IMR-90 (cell line): ENCODE measurements at regions not wholly inside any gene's neighbourhood (a gene's known extent, or its start where the extent isn't known, plus 50 kb on each side); places are given as distances from the start of the nearest gene placed in this dataset.

Source experiments
- ATAC-seq: fragments of 200-7000 bp; cut with Tn5 transposase; 2 replicates; pipeline ENCODE4 v1.9.1; 2020; ENCODE audit warnings: low read depth, mild to moderate bottlenecking, moderate library complexity
- BruUV-seq: library from RNA; stranded (reverse); fragments of 400-500 nt; replicated peaks from 2 replicates; lab custom pipeline; 2021; lab: Mats Ljungman, UMichigan
- CTCF ChIA-PET: fragments of 300-600 bp; formaldehyde crosslinking; extraction: SDS; loops from one replicate; lab custom pipeline; 2021; ENCODE audit warnings: antibody characterized with exemption; lab: Yijun Ruan, JAX
- POLR2A ChIA-PET: fragments of 300-600 bp; sonication (Branson Sonifier 250); formaldehyde crosslinking; loops from one replicate; lab custom pipeline; 2022; ENCODE audit warnings: antibody characterized with exemption; ENCODE audit not compliant: unreplicated experiment; lab: Charles Lee
- DNase-seq: peaks from one replicate; pipeline ENCODE4 v3.0.0; 2013
- H2AFZ ChIP-seq: replicated peaks from 2 replicates; pipeline ENCODE3; 2013; ENCODE audit warnings: low read length, mild to moderate bottlenecking; ENCODE audit not compliant: poor library complexity
- H2AK5ac ChIP-seq: 2 replicates; pipeline ENCODE4 v1.6.1; 2013; ENCODE audit warnings: low read depth, low read length, inconsistent platforms
- H2AK9ac ChIP-seq: replicated peaks from 2 replicates; pipeline ENCODE3; 2013; ENCODE audit warnings: mild to moderate bottlenecking, low read depth, low read length, moderate library complexity; ENCODE audit not compliant: poor library complexity
- H2BK120ac ChIP-seq: 2 replicates; pipeline ENCODE4 v1.6.1; 2013; ENCODE audit warnings: low read depth, low read length, inconsistent platforms
- H2BK15ac ChIP-seq: 3 replicates; pipeline ENCODE4 v1.6.1; 2013; ENCODE audit warnings: low read depth, low read length, inconsistent platforms
- H2BK20ac ChIP-seq: 2 replicates; pipeline ENCODE4 v1.6.1; 2013; ENCODE audit warnings: low read depth, mild to moderate bottlenecking, inconsistent platforms, low read length, moderate library complexity
- H2BK5ac ChIP-seq: 2 replicates; pipeline ENCODE4 v1.6.1; 2013; ENCODE audit warnings: mild to moderate bottlenecking, low read depth, low read length, inconsistent platforms; ENCODE audit not compliant: poor library complexity, severe bottlenecking
- H3K14ac ChIP-seq: replicated peaks from 2 replicates; pipeline ENCODE4 v1.6.1; 2013; ENCODE audit warnings: low read depth, low read length, inconsistent platforms
- H3K18ac ChIP-seq: 2 replicates; pipeline ENCODE4 v1.6.1; 2013; ENCODE audit warnings: low read depth, low read length, control low read depth
- H3K23ac ChIP-seq: 2 replicates; pipeline ENCODE4 v1.6.1; 2013; ENCODE audit warnings: low read depth, low read length, inconsistent platforms
- H3K27ac ChIP-seq: 2 replicates; pipeline ENCODE4 v1.5.1; 2013; ENCODE audit warnings: mild to moderate bottlenecking, control low read depth, low read length; ENCODE audit not compliant: insufficient read depth
- H3K27me3 ChIP-seq: 2 replicates; pipeline ENCODE4 v1.6.1; 2013; ENCODE audit warnings: low read length; ENCODE audit not compliant: control insufficient read depth, insufficient read depth
- H3K36me3 ChIP-seq: 2 replicates; pipeline ENCODE4 v1.6.1; 2013; ENCODE audit warnings: low read length, mixed read lengths; ENCODE audit not compliant: control insufficient read depth, insufficient read depth
- H3K4ac ChIP-seq: 2 replicates; pipeline ENCODE4 v1.6.1; 2013; ENCODE audit warnings: low read depth, low read length, inconsistent platforms
- H3K4me1 ChIP-seq: 2 replicates; pipeline ENCODE4 v1.6.1; 2013; ENCODE audit warnings: low read length, mixed read lengths; ENCODE audit not compliant: control insufficient read depth, insufficient read depth
- H3K4me2 ChIP-seq: 2 replicates; pipeline ENCODE4 v1.6.1; 2013; ENCODE audit warnings: low read depth, mild to moderate bottlenecking, control low read depth, low read length, moderate library complexity
- H3K4me3 ChIP-seq: 2 replicates; pipeline ENCODE4 v1.5.1; 2013; ENCODE audit warnings: low read depth, mild to moderate bottlenecking, control low read depth, low read length, moderate library complexity; ENCODE audit not compliant: insufficient read depth
- H3K56ac ChIP-seq: 2 replicates; pipeline ENCODE4 v1.6.1; 2013; ENCODE audit warnings: low read length, inconsistent platforms; ENCODE audit not compliant: insufficient read depth; ENCODE audit errors: extremely low read depth
- H3K79me1 ChIP-seq, 2 experiments: 2 replicates each; pipeline ENCODE4 v1.6.1; 2013; ENCODE audit warnings: low read length in 2 of 2, inconsistent platforms in 1 of 2, low read depth in 1 of 2
- H3K9ac ChIP-seq: 2 replicates; pipeline ENCODE4 v1.6.1; 2013; ENCODE audit warnings: low read depth, low read length, control low read depth
- H3K9me1 ChIP-seq: 2 replicates; pipeline ENCODE4 v1.6.1; 2013; ENCODE audit warnings: low read length, inconsistent platforms; ENCODE audit not compliant: insufficient read depth
- H3K9me3 ChIP-seq: 2 replicates; pipeline ENCODE4 v1.6.1; 2013; ENCODE audit warnings: low read length; ENCODE audit not compliant: control insufficient read depth, insufficient read depth
- H4K20me1 ChIP-seq: 2 replicates; pipeline ENCODE4 v1.6.1; 2013; ENCODE audit warnings: low read length, inconsistent platforms; ENCODE audit not compliant: insufficient read depth
- H4K5ac ChIP-seq: 2 replicates; pipeline ENCODE4 v1.6.1; 2013; ENCODE audit warnings: mild to moderate bottlenecking, low read depth, low read length, control low read depth
- H4K8ac ChIP-seq, 2 experiments: 2 replicates each; pipeline ENCODE4 v1.6.1; 2013; ENCODE audit warnings: low read depth in 2 of 2, low read length in 2 of 2, control low read depth in 1 of 2, inconsistent platforms in 1 of 2
- H4K91ac ChIP-seq: 2 replicates; pipeline ENCODE4 v1.6.1; 2013; ENCODE audit warnings: low read depth, low read length, inconsistent platforms; ENCODE audit not compliant: insufficient read depth
- CEBPB ChIP-seq: IDR thresholded peaks from 2 replicates; pipeline ENCODE4 v1.6.1; 2012; ENCODE audit warnings: low read depth, low read length, improper control_type of control experiment
- CTCF ChIP-seq: conservative IDR thresholded peaks from 2 replicates; pipeline ENCODE4 v1.5.1; 2012; ENCODE audit warnings: mild to moderate bottlenecking, low read depth, low read length, improper control_type of control experiment
- ELK1 ChIP-seq: fragments of 150-350 bp; IDR thresholded peaks from 2 replicates; pipeline ENCODE4 v1.6.1; 2016; ENCODE audit warnings: low read depth, mild to moderate bottlenecking, low read length, moderate library complexity, borderline replicate concordance
- FOS ChIP-seq: fragments of 150-350 bp; IDR thresholded peaks from 2 replicates; pipeline ENCODE4 v1.6.1; 2016; ENCODE audit warnings: low read depth, low read length
- MAFK ChIP-seq: IDR thresholded peaks from 2 replicates; pipeline ENCODE4 v1.6.1; 2012; ENCODE audit warnings: low read depth, low read length, improper control_type of control experiment
- MXI1 ChIP-seq: IDR thresholded peaks from 2 replicates; pipeline ENCODE4 v1.6.1; 2012; ENCODE audit warnings: low read depth, mild to moderate bottlenecking, low read length, moderate library complexity, borderline replicate concordance
- NFE2L2 ChIP-seq: fragments of 150-350 bp; IDR thresholded peaks from 2 replicates; pipeline ENCODE4 v1.6.1; 2016; ENCODE audit warnings: low read depth, mild to moderate bottlenecking, low read length
- POLR2A ChIP-seq: IDR thresholded peaks from 2 replicates; pipeline ENCODE4 v1.6.1; 2012; ENCODE audit warnings: mild to moderate bottlenecking, low read depth, low read length
- RAD21 ChIP-seq: IDR thresholded peaks from 2 replicates; pipeline ENCODE4 v1.6.1; 2012; ENCODE audit warnings: low read length, improper control_type of control experiment
- RCOR1 ChIP-seq: IDR thresholded peaks from 2 replicates; pipeline ENCODE4 v1.6.1; 2012; ENCODE audit warnings: mild to moderate bottlenecking, low read length, improper control_type of control experiment; ENCODE audit not compliant: insufficient replicate concordance
- RFX5 ChIP-seq: IDR thresholded peaks from 2 replicates; pipeline ENCODE4 v1.8.0; 2012; ENCODE audit warnings: low read depth, mild to moderate bottlenecking, low read length, moderate library complexity
- SMC3 ChIP-seq: fragments of 150-350 bp; IDR thresholded peaks from 2 replicates; pipeline ENCODE4 v1.6.1; 2016; ENCODE audit warnings: low read depth, mild to moderate bottlenecking, antibody characterized with exemption, low read length, moderate library complexity
- USF2 ChIP-seq: fragments of 150-350 bp; IDR thresholded peaks from 2 replicates; pipeline ENCODE4 v1.6.1; 2017; ENCODE audit warnings: mild to moderate bottlenecking, antibody characterized with exemption, low read length, low read depth
- WGBS, 2 experiments: methylation state at CpG; one replicate each; pipeline versions ENCODE4 v1.1.5 to v1.1.7; 2013; ENCODE audit warnings: missing lambda C conversion rate in 2 of 2; ENCODE audit not compliant: insufficient read length in 1 of 2; ENCODE audit errors: extremely low coverage in 2 of 2; 5-methylcytosine and 5-hydroxymethylcytosine counted together
- dilution Hi-C: fragments of 300-500 bp; cut with HindIII; formaldehyde crosslinking; loops from one replicate; pipeline ENCODE4 v1.14.3; 2018; ENCODE audit warnings: low sequenced_read_pairs; ENCODE audit not compliant: unreplicated experiment
- in situ Hi-C: fragments of 300-500 bp; cut with MboI; formaldehyde crosslinking; loops from 3 replicates; pipeline ENCODE4 v1.14.3; 2019; ENCODE audit warnings: low sequenced_read_pairs, inconsistent platforms, mixed read lengths
- intact Hi-C: fragments of 100-400 bp; cut with micrococcal nuclease; formaldehyde crosslinking; loops from 2 replicates; pipeline ENCODE4 v1.10.0; 2022

GRCh38 chr1:65084066-65084465 lies 63.9 kb upstream of the AK4 start:
- Histone ChIP-seq H3K4ac (no peak overlapping the region), H2BK5ac (no peak overlapping the region), H2AK9ac (no peak overlapping the region), H2BK20ac (no peak overlapping the region), H4K20me1 (no peaks in the 10 kb centered on the region), H4K5ac (no peak overlapping the region), H2AFZ (no peak overlapping the region), H3K9me3 (no peaks in the 10 kb centered on the region), H2BK120ac (no peak overlapping the region), H2AK5ac (no peak overlapping the region), H3K23ac (no peak overlapping the region), H3K4me2 (no peak overlapping the region), H3K36me3 (no peaks in the 10 kb centered on the region), H3K56ac (no peak overlapping the region), H4K8ac (no peak overlapping the region), H3K4me3 (no peak overlapping the region), H2BK15ac (no peak overlapping the region), H3K4me1 (no peaks in the 10 kb centered on the region), H3K9ac (no peak overlapping the region), H4K91ac (no peak overlapping the region), H3K27ac (no peak overlapping the region), H3K14ac (no peak overlapping the region), H3K9me1 (no peaks in the 10 kb centered on the region), H3K27me3 (no peaks in the 10 kb centered on the region), H3K79me1 (no peaks in the 10 kb centered on the region), H3K18ac (no peak overlapping the region)
- ATAC-seq = no peak
- dilution Hi-C loops = no loop called here
- BruUV-seq = no TSS peak
- POLR2A ChIA-PET = no interaction called here
- in situ Hi-C loops = no loop called here
- intact Hi-C loops = no loop called here
- CTCF ChIA-PET = no interaction called here
- no CpG with 5 or more reads among the region's 2 CpGs for WGBS, 2 experiments
- TF ChIP-seq POLR2A (no peak), MXI1 (no peak), CTCF (no peak), NFE2L2 (no peak), SMC3 (no peak), FOS (no peak), CEBPB (no peak), RFX5 (no peak), ELK1 (no peak), MAFK (no peak), RAD21 (no peak), USF2 (no peak), RCOR1 (no peak)
- no peak for DNase-seq
